ENCODE measurements at regions not wholly inside any gene's neighbourhood (a gene's known extent, or its start where the extent isn't known, plus 50 kb on each side); places are given as distances from the start of the nearest gene placed in this dataset.

DNA sequence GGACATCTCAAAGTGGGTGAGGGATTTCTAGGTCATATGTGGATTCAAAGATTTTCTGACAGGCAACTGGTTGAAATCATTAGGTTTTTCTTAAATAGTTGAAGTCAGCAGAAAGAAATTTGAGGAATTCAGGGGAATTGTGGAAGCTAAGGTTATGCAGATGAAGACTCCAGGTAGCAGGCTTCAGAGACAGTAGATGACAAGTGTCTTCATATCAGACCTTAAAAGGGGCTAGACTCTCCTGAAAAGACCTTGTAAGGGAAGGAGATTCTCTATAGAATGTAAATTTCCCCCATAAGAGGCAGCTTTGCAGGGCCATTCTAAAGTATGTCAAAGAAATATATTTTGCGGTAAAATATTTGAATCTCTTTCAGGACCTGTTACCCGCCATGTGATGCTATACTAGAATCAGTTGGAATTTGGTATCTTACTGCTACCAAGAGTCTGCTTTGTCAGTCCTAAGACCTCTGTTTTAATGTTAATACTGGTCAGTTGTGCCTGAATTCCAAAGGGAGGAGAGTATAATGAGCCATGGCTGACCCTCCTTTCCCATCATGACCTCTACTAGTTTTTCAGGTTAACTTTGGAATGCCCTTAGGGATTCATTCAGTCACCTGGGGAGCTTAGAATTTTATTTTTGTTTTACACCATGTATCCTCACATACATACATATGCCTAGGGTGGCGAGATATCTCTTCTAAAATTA lies 1115.5 kb upstream of the SLC10A2 start:
- Histone ChIP-seq H3K4me2 (ENCODE audit: low read length) (no peak overlapping the region), H3K36me3 (ENCODE audit: low read depth, low read length) (no peaks in the 10 kb centered on the region), H3F3A (ENCODE audit: low read length, unreplicated experiment) (no peaks in the 10 kb centered on the region), H3K9me2 (replicated peaks; ENCODE audit: low read length) (no peaks in the 10 kb centered on the region), H3K9me3 (ENCODE audit: low read length) (no peaks in the 10 kb centered on the region), H3K27ac (ENCODE audit: low read length) (no peak overlapping the region), H3K4me3 (ENCODE audit: low read length) (no peak overlapping the region), H4K20me1 (ENCODE audit: low read length) (no peaks in the 10 kb centered on the region), H3K9ac (ENCODE audit: low read length) (no peak overlapping the region), H3K4me1 (ENCODE audit: insufficient read depth, low read length) (no peaks in the 10 kb centered on the region), H3K27me3 (ENCODE audit: low read length) (no peaks in the 10 kb centered on the region), H3K79me2 (ENCODE audit: low read length) (no peaks in the 10 kb centered on the region), H2AFZ (ENCODE audit: low read length) (no peak overlapping the region)
- ATAC-seq (no peak), DNase-seq (no peak)
- intact Hi-C loops (cut with micrococcal nuclease), result no loop called here
- no TSS peak for BruUV-seq (replicated peaks)
- CTCF ChIA-PET, result no interaction called here
- TF ChIP-seq CTCF (conservative IDR thresholded peaks at IDR 0.05; ENCODE audit: low read depth, low read length), result no peak
- no peak for TF ChIP-seq EZH2 (IDR thresholded peaks at IDR 0.05; ENCODE audit: low read length, unreplicated experiment)
- no peak for TF ChIP-seq EZH2phosphoT487 (IDR thresholded peaks at IDR 0.05; ENCODE audit: borderline replicate concordance, low read length)
- POLR2A ChIA-PET (ENCODE audit: unreplicated experiment), result no interaction called here

- no peaks in the 10 kb centered on the region for H3K9me3 ChIP-seq (ENCODE audit: low read length)
- no peaks in the 10 kb centered on the region for H3K79me2 ChIP-seq (ENCODE audit: low read length)
- DNase-seq, result no peak
- ChIA-PET CTCF (no interaction called here), POLR2A (ENCODE audit: unreplicated experiment) (no interaction called here)
- no peaks in the 10 kb centered on the region for H3K27me3 ChIP-seq (ENCODE audit: low read length)
- H3K27ac ChIP-seq (ENCODE audit: low read length), result no peak overlapping the region
- H3K4me1 ChIP-seq (ENCODE audit: insufficient read depth, low read length), result no peaks in the 10 kb centered on the region
- no TSS peak for BruUV-seq (replicated peaks)
- H3F3A ChIP-seq (ENCODE audit: low read length, unreplicated experiment), result no peaks in the 10 kb centered on the region
- no peak overlapping the region for H3K4me3 ChIP-seq (ENCODE audit: low read length)
- peak; percentile 20; the same call in 1 of the 2 replicates for ATAC-seq
- H3K9me2 ChIP-seq (replicated peaks; ENCODE audit: low read length), result no peaks in the 10 kb centered on the region
- H3K4me2 ChIP-seq (ENCODE audit: low read length), result no peak overlapping the region
- intact Hi-C loops (cut with micrococcal nuclease), result no loop called here
- no peaks in the 10 kb centered on the region for H3K36me3 ChIP-seq (ENCODE audit: low read depth, low read length)
- H3K9ac ChIP-seq (ENCODE audit: low read length), result no peak overlapping the region
- no peaks in the 10 kb centered on the region for H4K20me1 ChIP-seq (ENCODE audit: low read length)
- TF ChIP-seq CTCF (conservative IDR thresholded peaks at IDR 0.05; ENCODE audit: low read depth, low read length) (no peak), EZH2phosphoT487 (IDR thresholded peaks at IDR 0.05; ENCODE audit: borderline replicate concordance, low read length) (no peak), EZH2 (IDR thresholded peaks at IDR 0.05; ENCODE audit: low read length, unreplicated experiment) (no peak)
- H2AFZ ChIP-seq (ENCODE audit: low read length), result no peak overlapping the region
Observed at GRCh38 chr13:104170980-104171555, 1104.9 kb upstream of the SLC10A2 start.
